SK-N-SH treated with all-trans-retinoic acid at 6 μM for 48 hours (cell line): ENCODE measurements at regions not wholly inside any gene's neighbourhood (a gene's known extent, or its start where the extent isn't known, plus 50 kb on each side); places are given as distances from the start of the nearest gene placed in this dataset.

ENCODE experiments used
- ISL1 ChIP-seq: fragments of 250-450 bp; sonication (Bioruptor Pico); IDR thresholded peaks from 2 replicates; pipeline ENCODE4 v2.1.2; 2022; ENCODE audit warnings: mild to moderate bottlenecking, moderate library complexity
- RARB ChIP-seq: fragments of 250-450 bp; sonication (Bioruptor Pico); IDR thresholded peaks from 2 replicates; pipeline ENCODE4 v1.8.0; 2021; ENCODE audit warnings: mild to moderate bottlenecking, moderate library complexity
- SNAI2 ChIP-seq: fragments of 250-450 bp; sonication (Bioruptor Pico); IDR thresholded peaks from 2 replicates; pipeline ENCODE4 v1.5.0; 2020; ENCODE audit warnings: mild to moderate bottlenecking, moderate library complexity
- TF ChIP-seq, protein P1 (sequence below): fragments of 250-450 bp; sonication (Bioruptor Pico); IDR thresholded peaks from 2 replicates; pipeline ENCODE4 v1.5.1; 2020; ENCODE audit warnings: low read depth, mild to moderate bottlenecking, moderate library complexity

GRCh38 chr14:104510794-104511611 lies 68.6 kb upstream of the C14orf180 start:
- TF ChIP-seq, protein P1, sequence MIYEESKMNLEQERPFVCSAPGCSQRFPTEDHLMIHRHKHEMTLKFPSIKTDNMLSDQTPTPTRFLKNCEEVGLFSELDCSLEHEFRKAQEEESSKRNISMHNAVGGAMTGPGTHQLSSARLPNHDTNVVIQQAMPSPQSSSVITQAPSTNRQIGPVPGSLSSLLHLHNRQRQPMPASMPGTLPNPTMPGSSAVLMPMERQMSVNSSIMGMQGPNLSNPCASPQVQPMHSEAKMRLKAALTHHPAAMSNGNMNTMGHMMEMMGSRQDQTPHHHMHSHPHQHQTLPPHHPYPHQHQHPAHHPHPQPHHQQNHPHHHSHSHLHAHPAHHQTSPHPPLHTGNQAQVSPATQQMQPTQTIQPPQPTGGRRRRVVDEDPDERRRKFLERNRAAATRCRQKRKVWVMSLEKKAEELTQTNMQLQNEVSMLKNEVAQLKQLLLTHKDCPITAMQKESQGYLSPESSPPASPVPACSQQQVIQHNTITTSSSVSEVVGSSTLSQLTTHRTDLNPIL (CRISPR knock-in tag), result no peak
- TF ChIP-seq SNAI2 (CRISPR knock-in tag), result no peak
- TF ChIP-seq RARB, result no peak
- no peak for TF ChIP-seq ISL1 (CRISPR knock-in tag)
